Stimulated activated CD8-positive, alpha-beta memory T cell treated with anti-CD3 and anti-CD28 coated beads, Interleukin-12 subunit alpha, Interleukin-12 subunit beta, amount 100 ng/mL, for 24 hours (primary cell): ENCODE measurements at regions not wholly inside any gene's neighbourhood (a gene's known extent, or its start where the extent isn't known, plus 50 kb on each side); places are given as distances from the start of the nearest gene placed in this dataset.

ENCODE experiments used
- DNase-seq: peaks from one replicate; pipeline ENCODE4 v3.0.0-alpha.2; 2020; ENCODE audit errors: extremely low read depth

GRCh38 chr6:120108061-120108795 lies 758.7 kb upstream of the MAN1A1 start:
- no peak for DNase-seq

- no peak for DNase-seq
Measured at GRCh38 chr6:120103618-120104017, 754.1 kb upstream of the MAN1A1 start.

GRCh38 chr6:120096696-120097260 lies 747.2 kb upstream of the MAN1A1 start:
- DNase-seq, result no peak

- DNase-seq, result no peak
Measured at GRCh38 chr6:120083186-120083585, 733.6 kb upstream of the MAN1A1 start.

- DNase-seq, result no peak
Measured at GRCh38 chr6:120077489-120077888, 727.9 kb upstream of the MAN1A1 start.

- no peak for DNase-seq
Measured at GRCh38 chr6:120058410-120058809, 708.8 kb upstream of the MAN1A1 start.

GRCh38 chr6:120056085-120056484 lies 706.5 kb upstream of the MAN1A1 start:
- no peak for DNase-seq

- DNase-seq, result no peak
Measured at GRCh38 chr6:120055071-120055470, 705.5 kb upstream of the MAN1A1 start.

- no peak for DNase-seq
Measured at GRCh38 chr6:120039664-120040063, 690.1 kb upstream of the MAN1A1 start.

GRCh38 chr6:120031837-120032236 lies 682.3 kb upstream of the MAN1A1 start:
- DNase-seq, result no peak

- no peak for DNase-seq
Measured at GRCh38 chr6:120026791-120027190, 677.2 kb upstream of the MAN1A1 start.

- no peak for DNase-seq
Measured at GRCh38 chr6:120010075-120010474, 660.5 kb upstream of the MAN1A1 start.

GRCh38 chr6:120005292-120005976 lies 655.9 kb upstream of the MAN1A1 start:
- DNase-seq, result no peak

GRCh38 chr6:119986934-119987549 lies 637.5 kb upstream of the MAN1A1 start:
- no peak for DNase-seq

- no peak for DNase-seq
Measured at GRCh38 chr6:119985952-119986736, 636.6 kb upstream of the MAN1A1 start.

- no peak for DNase-seq
Measured at GRCh38 chr6:119980802-119981201, 631.2 kb upstream of the MAN1A1 start.

GRCh38 chr6:119979862-119980261 lies 630.3 kb upstream of the MAN1A1 start:
- DNase-seq, result no peak

- no peak for DNase-seq
Measured at GRCh38 chr6:119978274-119978889, 628.8 kb upstream of the MAN1A1 start.

GRCh38 chr6:119974430-119975159 lies 625.0 kb upstream of the MAN1A1 start:
- no peak for DNase-seq

- no peak for DNase-seq
Measured at GRCh38 chr6:119966484-119966883, 616.9 kb upstream of the MAN1A1 start.

GRCh38 chr6:119965900-119966299 lies 616.3 kb upstream of the MAN1A1 start:
- no peak for DNase-seq
